SU-DHL-6 (cell line): ENCODE measurements at regions not wholly inside any gene's neighbourhood (a gene's known extent, or its start where the extent isn't known, plus 50 kb on each side); places are given as distances from the start of the nearest gene placed in this dataset.

Experiments used
- H2AFZ ChIP-seq: fragments of 200-600 bp; sonication (generic); 2 replicates; pipeline ENCODE4 v1.6.1; 2014; ENCODE audit warnings: low read depth, mild to moderate bottlenecking, moderate library complexity, mixed read lengths, antibody characterized with exemption, low read length; ENCODE audit not compliant: severe bottlenecking
- H3F3A ChIP-seq: fragments of 200-600 bp; shearing (Covaris generic); 2 replicates; pipeline ENCODE4 v1.6.0; 2016; ENCODE audit warnings: antibody characterized with exemption, mild to moderate bottlenecking; ENCODE audit not compliant: insufficient read depth
- H3K27ac ChIP-seq: fragments of 200-600 bp; sonication (generic); 2 replicates; pipeline ENCODE4 v1.5.1; 2016; ENCODE audit warnings: low read depth, mild to moderate bottlenecking, low read length, moderate library complexity, mixed read lengths
- H3K27me3 ChIP-seq: fragments of 200-600 bp; sonication (generic), shearing (Covaris generic); 2 replicates; pipeline ENCODE4 v1.6.0; 2014; ENCODE audit warnings: mild to moderate bottlenecking, low read length
- H3K36me3 ChIP-seq: fragments of 200-600 bp; sonication (generic); 2 replicates; pipeline ENCODE4 v1.6.1; 2014; ENCODE audit warnings: mild to moderate bottlenecking, low read length, mixed read lengths
- H3K4me2 ChIP-seq: fragments of 300-600, 200-600 bp; shearing (Covaris generic), sonication (generic); 2 replicates; pipeline ENCODE4 v1.6.0; 2014; ENCODE audit warnings: low read length, low read depth, mild to moderate bottlenecking; ENCODE audit not compliant: poor library complexity, severe bottlenecking
- H3K4me3 ChIP-seq: fragments of 200-600 bp; sonication (generic); 2 replicates; pipeline ENCODE4 v1.5.1; 2014; ENCODE audit warnings: antibody characterized with exemption, low read length, mild to moderate bottlenecking, mixed read lengths; ENCODE audit not compliant: insufficient read depth, poor library complexity, severe bottlenecking
- H3K79me2 ChIP-seq: fragments of 200-600 bp; sonication (generic); 2 replicates; pipeline ENCODE4 v1.6.1; 2014; ENCODE audit warnings: mild to moderate bottlenecking, low read length, moderate library complexity; ENCODE audit not compliant: insufficient read depth
- H3K9ac ChIP-seq: fragments of 200-600 bp; sonication (generic); 2 replicates; pipeline ENCODE4 v1.7.0; 2014; ENCODE audit warnings: mild to moderate bottlenecking, low read length
- H3K9me2 ChIP-seq: fragments of 200-600 bp; sonication (generic); replicated peaks from 2 replicates; pipeline ENCODE4 v1.6.1; 2014; ENCODE audit warnings: low read length; ENCODE audit not compliant: insufficient read depth
- H3K9me3 ChIP-seq: fragments of 200-600 bp; sonication (generic); 2 replicates; pipeline ENCODE4 v1.6.1; 2014; ENCODE audit warnings: low read length, mixed read lengths; ENCODE audit not compliant: insufficient read depth
- H4K20me1 ChIP-seq: fragments of 200-600 bp; sonication (generic); 2 replicates; pipeline ENCODE4 v1.6.1; 2014; ENCODE audit warnings: low read depth, mild to moderate bottlenecking, antibody characterized with exemption, low read length, moderate library complexity, mixed read lengths
- EZH2phosphoT487 ChIP-seq: fragments of 200-600 bp; sonication (generic), shearing (Covaris generic); conservative IDR thresholded peaks from 2 replicates; pipeline ENCODE4 v1.6.1; 2018; ENCODE audit warnings: mild to moderate bottlenecking, antibody characterized with exemption, low read length, moderate library complexity, mixed read lengths
- TF ChIP-seq, protein P1 (sequence below): fragments of 200-600 bp; sonication (generic); IDR thresholded peaks from one replicate; pipeline ENCODE4 v1.5.1; 2017; ENCODE audit warnings: antibody characterized with exemption, mild to moderate bottlenecking, low read length, moderate library complexity; ENCODE audit not compliant: insufficient read depth, poor library complexity, severe bottlenecking

DNA sequence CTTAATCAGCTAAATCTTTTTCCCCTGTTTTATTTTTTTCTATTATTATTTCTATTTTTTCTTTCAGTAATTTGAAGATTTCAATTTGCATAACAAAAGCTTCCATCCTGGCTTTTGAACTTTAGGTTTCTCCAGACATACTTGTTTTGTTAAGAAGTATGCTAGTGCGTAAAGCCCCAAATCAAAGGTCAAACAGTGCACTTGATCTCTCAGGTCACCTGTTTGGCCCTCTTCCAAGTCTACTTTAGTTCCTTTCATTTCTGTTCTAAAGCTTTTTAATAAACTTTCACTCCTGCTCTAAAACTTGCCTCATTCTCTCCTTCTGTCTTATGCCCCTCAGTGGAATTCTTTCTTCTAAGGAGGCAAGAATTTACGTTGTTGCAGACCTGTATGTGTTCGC, 54.6 kb upstream of the ATXN7L3B start:
- Histone ChIP-seq H3F3A (no peaks in the 10 kb centered on the region), H3K4me2 (no peak overlapping the region), H3K36me3 (no peaks in the 10 kb centered on the region), H3K27ac (no peak overlapping the region), H3K79me2 (no peaks in the 10 kb centered on the region), H2AFZ (no peak overlapping the region), H3K9ac (no peak overlapping the region), H3K4me3 (no peak overlapping the region), H3K9me3 (no peaks in the 10 kb centered on the region), H3K9me2 (no peaks in the 10 kb centered on the region), H4K20me1 (no peaks in the 10 kb centered on the region), H3K27me3 (no peaks in the 10 kb centered on the region)
- TF ChIP-seq EZH2phosphoT487, result no peak
- TF ChIP-seq, protein P1, sequence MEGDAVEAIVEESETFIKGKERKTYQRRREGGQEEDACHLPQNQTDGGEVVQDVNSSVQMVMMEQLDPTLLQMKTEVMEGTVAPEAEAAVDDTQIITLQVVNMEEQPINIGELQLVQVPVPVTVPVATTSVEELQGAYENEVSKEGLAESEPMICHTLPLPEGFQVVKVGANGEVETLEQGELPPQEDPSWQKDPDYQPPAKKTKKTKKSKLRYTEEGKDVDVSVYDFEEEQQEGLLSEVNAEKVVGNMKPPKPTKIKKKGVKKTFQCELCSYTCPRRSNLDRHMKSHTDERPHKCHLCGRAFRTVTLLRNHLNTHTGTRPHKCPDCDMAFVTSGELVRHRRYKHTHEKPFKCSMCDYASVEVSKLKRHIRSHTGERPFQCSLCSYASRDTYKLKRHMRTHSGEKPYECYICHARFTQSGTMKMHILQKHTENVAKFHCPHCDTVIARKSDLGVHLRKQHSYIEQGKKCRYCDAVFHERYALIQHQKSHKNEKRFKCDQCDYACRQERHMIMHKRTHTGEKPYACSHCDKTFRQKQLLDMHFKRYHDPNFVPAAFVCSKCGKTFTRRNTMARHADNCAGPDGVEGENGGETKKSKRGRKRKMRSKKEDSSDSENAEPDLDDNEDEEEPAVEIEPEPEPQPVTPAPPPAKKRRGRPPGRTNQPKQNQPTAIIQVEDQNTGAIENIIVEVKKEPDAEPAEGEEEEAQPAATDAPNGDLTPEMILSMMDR, result no peak
